Kidney (tissue), 13 donors: ENCODE measurements at regions not wholly inside any gene's neighbourhood (a gene's known extent, or its start where the extent isn't known, plus 50 kb on each side); places are given as distances from the start of the nearest gene placed in this dataset.

Experiments used
- DNase-seq, 5 donors: peaks; one replicate each; pipeline ENCODE4 v3.0.0-alpha.2; 2013 to 2020
- FAIRE-seq: peaks from 2 replicates; lab custom pipeline; 2012; peaks lifted over from hg19 to GRCh38; lab: Jason Lieb, UNC
- H3K27ac ChIP-seq, 2 donors: one replicate each; pipeline ENCODE4 v1.7.0; 2013; ENCODE audit warnings: low read depth in 2 of 2, low read length in 2 of 2, inconsistent platforms in 1 of 2
- H3K27me3 ChIP-seq: one replicate; pipeline ENCODE4 v1.7.1; 2013; ENCODE audit warnings: low read length, inconsistent platforms; ENCODE audit not compliant: control insufficient read depth, insufficient read depth
- H3K36me3 ChIP-seq, 3 donors: one replicate each; pipeline versions ENCODE4 v1.7.0 to v1.7.1; 2013; ENCODE audit warnings: low read length in 3 of 3, control low read depth in 1 of 3, inconsistent platforms in 1 of 3; ENCODE audit not compliant: insufficient read depth in 3 of 3, control insufficient read depth in 2 of 3
- H3K4me1 ChIP-seq, 3 donors: one replicate each; pipeline versions ENCODE4 v1.7.0 to v1.7.1; 2013; ENCODE audit warnings: low read length in 3 of 3, inconsistent platforms in 1 of 3, low read depth in 1 of 3; ENCODE audit not compliant: control insufficient read depth in 2 of 3, insufficient read depth in 2 of 3
- H3K4me3 ChIP-seq, 3 donors: one replicate each; pipeline versions ENCODE4 v1.7.0 to v1.8.1; 2013; ENCODE audit warnings: low read length in 3 of 3, control low read depth in 1 of 3, inconsistent platforms in 1 of 3
- H3K9ac ChIP-seq, 3 donors: one replicate each; pipeline versions ENCODE4 v1.7.0 to v1.7.1; 2013; ENCODE audit warnings: low read length in 3 of 3, control low read depth in 1 of 3, inconsistent platforms in 1 of 3
- H3K9me3 ChIP-seq, 3 donors: one replicate each; pipeline versions ENCODE4 v1.7.0 to v1.7.1; 2013; ENCODE audit warnings: low read length in 3 of 3, control low read depth in 1 of 3, inconsistent platforms in 1 of 3; ENCODE audit not compliant: control insufficient read depth in 2 of 3, insufficient read depth in 1 of 3
- CTCF ChIP-seq: IDR thresholded peaks from 3 replicates; pipeline ENCODE4 v1.5.1; 2012; ENCODE audit warnings: mild to moderate bottlenecking, moderate library complexity, borderline replicate concordance; ENCODE audit not compliant: insufficient read depth; ENCODE audit errors: extremely low read depth
- intact Hi-C: fragments of 100-400 bp; cut with DNase I; formaldehyde crosslinking; loops from one replicate; pipeline ENCODE4 v1.11.1; 2022
- donor health status: control.
- donor health status: control.
- donor health status: control.
- donor health status: control.
- donor health status: control.
- donor health status: DM: yes; HTN: yes; CAD: no.
- donor health status: Normal renal cell carcinoma (clear cell type).

- Histone ChIP-seq H3K4me1 (no peaks in the 10 kb centered on the region), H3K9ac (no peak overlapping the region), H3K27me3 (no peaks in the 10 kb centered on the region), H3K36me3 (no peaks in the 10 kb centered on the region), H3K4me3 (no peak overlapping the region), H3K9me3 (no peaks in the 10 kb centered on the region), H3K27ac (no peak overlapping the region)
- intact Hi-C loops, result no loop called here
- FAIRE-seq, result no peak
- TF ChIP-seq CTCF, result no peak
- DNase-seq, result no peak
These were observed 68.5 kb downstream of the CDC14C start for GRCh38 chr7:48992816-48993215.

GRCh38 chr7:49001610-49002033 is 77.3 kb downstream of the CDC14C start:
- Histone ChIP-seq H3K4me1 (no peaks in the 10 kb centered on the region), H3K4me3 (no peak overlapping the region), H3K36me3 (no peaks in the 10 kb centered on the region), H3K27me3 (no peaks in the 10 kb centered on the region), H3K9me3 (no peaks in the 10 kb centered on the region), H3K27ac (no peak overlapping the region), H3K9ac (no peak overlapping the region)
- intact Hi-C loops, result no loop called here
- TF ChIP-seq CTCF, result peak; percentile 46
- DNase-seq (peak in 4 of 5 donors; percentile 39 to 60 (median 44)), FAIRE-seq (no peak)

GRCh38 chr7:49010717-49011116 is 86.4 kb downstream of the CDC14C start:
- DNase-seq (no peak), FAIRE-seq (no peak)
- TF ChIP-seq CTCF, result no peak
- Histone ChIP-seq H3K36me3 (no peaks in the 10 kb centered on the region), H3K4me3 (no peak overlapping the region), H3K27ac (no peak overlapping the region), H3K4me1 (no peaks in the 10 kb centered on the region), H3K9ac (no peak overlapping the region), H3K27me3 (no peaks in the 10 kb centered on the region), H3K9me3 (no peaks in the 10 kb centered on the region)
- intact Hi-C loops, result no loop called here

- no peak overlapping the region for H3K27ac ChIP-seq
- no peaks in the 10 kb centered on the region for H3K4me1 ChIP-seq
- no peak for TF ChIP-seq CTCF
- no peak overlapping the region for H3K4me3 ChIP-seq
- DNase-seq, result no peak
- H3K36me3 ChIP-seq, result no peaks in the 10 kb centered on the region
- no peaks in the 10 kb centered on the region for H3K9me3 ChIP-seq
- intact Hi-C loops, result no loop called here
- H3K27me3 ChIP-seq, result no peaks in the 10 kb centered on the region
- FAIRE-seq, result no peak
- no peak overlapping the region for H3K9ac ChIP-seq
These were observed 90.5 kb downstream of the CDC14C start for GRCh38 chr7:49014870-49015269.
